Suppressor macrophage (primary cell): ENCODE measurements at regions not wholly inside any gene's neighbourhood (a gene's known extent, or its start where the extent isn't known, plus 50 kb on each side); places are given as distances from the start of the nearest gene placed in this dataset.
A peak's percentile ranks its signal among the peaks of the same experiment; 100 is the strongest.

Experiments used
- DNase-seq, 4 experiments: peaks; one replicate each; pipeline ENCODE4 v3.0.0-alpha.2; 2020 to 2022

DNA sequence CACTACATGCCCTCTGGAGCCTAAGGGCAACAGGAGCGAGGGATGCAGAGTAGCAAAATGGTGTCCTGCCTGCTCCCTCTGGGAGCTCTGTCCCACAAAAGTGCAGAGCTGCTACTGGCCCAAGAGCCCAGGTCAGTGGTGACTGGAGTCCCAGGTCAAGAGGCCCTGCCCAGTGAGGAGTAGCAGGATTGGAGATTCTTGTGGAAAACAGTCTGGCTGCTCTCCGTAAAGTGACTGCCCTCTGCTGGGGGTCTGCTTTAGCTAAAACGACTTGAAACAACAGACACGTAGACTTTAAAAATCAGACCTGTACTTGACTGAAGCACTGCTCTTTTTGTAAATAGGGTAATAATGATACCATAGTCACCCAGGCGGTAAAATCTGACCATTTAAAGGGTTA is 917.0 kb downstream of the MAT2B start:
- no peak for DNase-seq

GRCh38 chr5:164431634-164432304 is 926.4 kb downstream of the MAT2B start:
- no peak for DNase-seq

DNA sequence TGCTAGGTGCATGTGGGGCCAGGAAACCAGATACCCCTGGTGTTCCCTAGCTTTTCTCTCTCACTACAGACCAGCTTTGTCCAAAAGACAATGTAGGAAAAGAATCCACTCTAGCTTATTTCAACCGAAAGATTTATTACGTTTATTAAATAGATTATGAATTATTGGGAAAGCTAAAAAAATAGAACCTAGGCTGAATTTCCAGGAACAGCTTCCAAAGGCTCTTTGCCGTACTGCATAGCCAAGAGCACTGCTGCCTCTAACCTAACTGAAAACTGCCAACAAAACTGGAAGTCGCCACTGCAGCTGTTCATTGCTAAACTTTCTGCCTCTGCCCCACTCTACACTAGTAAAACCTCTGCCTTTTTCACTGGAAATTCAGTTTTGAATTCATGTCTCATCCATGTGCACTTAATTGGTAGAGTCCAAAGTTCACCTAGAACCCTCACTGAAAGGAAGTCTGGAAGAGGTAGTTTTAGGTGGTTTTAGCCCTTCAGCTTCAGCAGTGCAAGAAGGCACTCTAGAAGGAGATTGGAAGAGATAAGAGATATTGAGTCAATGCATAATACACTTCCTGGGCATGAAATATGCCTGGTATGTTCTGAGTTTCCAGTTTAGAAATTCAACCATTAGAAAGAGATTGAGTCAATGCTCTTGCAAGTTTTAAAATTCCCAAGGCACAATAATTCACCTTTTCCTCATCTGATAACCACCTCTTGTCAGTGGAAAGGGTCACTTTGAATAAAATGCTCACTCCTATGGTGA is 927.9 kb downstream of the MAT2B start:
- DNase-seq = no peak

DNA sequence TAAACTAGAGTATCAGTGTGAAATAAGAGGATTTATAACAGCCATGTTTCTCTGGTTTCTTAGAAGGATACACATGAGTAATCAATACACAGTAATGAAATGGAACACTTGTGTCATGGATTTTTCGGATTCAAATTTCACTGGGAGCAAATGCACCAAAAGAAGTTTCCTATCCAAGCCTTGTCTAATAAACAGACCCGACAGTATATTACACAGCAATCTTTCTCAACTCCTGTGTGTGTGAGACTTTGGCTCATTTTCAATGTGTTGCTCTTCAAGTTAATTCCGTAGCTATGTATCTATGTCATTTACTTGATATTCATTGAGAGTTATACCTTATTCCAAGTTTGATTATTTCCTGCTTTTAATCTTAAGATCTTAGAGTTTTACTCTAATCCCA is 930.2 kb downstream of the MAT2B start:
- no peak for DNase-seq

DNA sequence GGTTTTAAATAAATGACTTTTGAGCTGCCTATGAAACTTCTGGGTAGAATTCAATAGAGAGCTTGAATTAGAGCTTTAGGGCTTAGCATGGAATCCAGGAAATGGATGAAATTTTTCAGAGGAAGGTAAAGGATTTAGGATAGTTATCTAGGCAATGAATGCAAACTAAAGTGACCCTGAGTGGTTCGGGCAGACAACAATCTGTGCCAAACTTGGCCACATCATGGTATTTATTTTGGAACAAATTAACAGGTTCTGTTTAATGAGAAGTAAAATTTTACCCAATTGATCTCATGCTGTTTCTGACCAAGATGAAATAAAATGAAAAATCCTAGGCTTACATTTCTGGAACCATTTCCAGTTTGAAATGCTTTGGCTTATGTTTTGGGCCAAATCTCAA is 934.4 kb downstream of the MAT2B start:
- DNase-seq = no peak

DNA sequence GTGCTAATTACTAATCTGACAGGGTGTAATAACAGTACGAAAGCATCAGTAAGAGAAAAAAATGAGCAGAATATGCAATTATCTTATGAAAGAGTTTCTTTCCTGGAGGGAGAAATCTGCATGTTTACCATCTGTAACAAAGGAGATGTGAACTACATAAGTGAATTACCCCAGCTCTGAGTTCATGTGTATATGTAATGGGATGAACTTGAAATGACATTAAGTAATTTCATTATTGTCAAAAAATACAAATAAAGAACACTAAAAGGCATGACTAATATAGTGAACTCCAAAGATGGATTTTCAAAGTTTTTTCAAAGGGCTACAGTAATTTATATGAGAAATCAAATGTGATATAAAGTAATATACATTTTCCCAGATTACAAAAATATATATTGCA is 944.0 kb downstream of the MAT2B start:
- DNase-seq = no peak

DNA sequence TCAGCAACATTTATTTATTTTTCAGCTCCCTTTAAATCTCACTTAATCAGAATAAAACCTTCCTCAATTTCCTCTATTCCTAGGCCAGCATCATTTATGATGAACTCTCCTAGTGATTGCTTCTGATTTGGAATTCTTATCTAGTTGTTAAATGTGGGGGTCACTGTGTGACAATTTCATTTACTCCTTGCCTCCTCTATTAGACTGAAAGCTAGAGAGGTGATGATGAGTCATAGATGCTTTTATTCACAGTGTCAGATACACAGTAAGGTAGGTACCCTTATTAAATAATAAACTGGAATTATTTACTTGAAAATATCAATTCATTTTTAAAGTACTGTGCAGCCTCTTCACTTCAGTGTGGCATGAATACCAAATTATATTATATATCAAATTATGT is 960.6 kb downstream of the MAT2B start:
- no peak for DNase-seq

GRCh38 chr5:164470312-164470711 is 964.9 kb downstream of the MAT2B start:
- DNase-seq = no peak

- no peak for DNase-seq
Observed at GRCh38 chr5:164472165-164472564, 966.7 kb downstream of the MAT2B start.

DNA sequence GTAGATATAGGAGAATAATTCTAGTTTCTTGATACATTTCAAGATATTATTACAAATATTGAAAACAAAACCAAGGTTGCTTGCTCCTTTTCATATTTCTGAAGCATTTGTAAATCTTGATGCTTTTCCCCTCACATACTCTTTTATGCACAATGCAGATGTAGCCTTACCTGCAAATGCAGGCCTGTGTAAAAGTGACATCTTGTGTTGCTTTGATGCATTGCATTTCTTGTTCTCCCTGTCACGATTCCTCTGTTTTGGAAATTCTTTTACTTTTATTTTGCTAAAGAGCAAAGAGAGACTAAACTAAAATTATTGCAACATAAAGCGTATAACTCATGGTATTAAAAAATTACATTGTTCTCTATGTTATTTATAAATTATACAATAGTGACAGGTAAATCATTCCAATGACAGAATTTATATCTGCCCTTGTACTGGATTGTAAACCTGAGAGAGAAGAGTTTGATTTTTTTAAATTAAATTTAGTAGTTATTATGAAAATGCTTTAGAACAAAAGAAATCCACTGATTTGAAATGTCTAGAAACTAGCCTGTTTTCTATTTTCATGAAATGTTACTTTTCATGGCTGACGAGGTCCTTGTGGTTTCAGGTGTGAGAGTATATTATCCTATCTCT is 970.0 kb downstream of the MAT2B start:
- peak in 1 of 4 experiments; percentile 5 for DNase-seq

DNA sequence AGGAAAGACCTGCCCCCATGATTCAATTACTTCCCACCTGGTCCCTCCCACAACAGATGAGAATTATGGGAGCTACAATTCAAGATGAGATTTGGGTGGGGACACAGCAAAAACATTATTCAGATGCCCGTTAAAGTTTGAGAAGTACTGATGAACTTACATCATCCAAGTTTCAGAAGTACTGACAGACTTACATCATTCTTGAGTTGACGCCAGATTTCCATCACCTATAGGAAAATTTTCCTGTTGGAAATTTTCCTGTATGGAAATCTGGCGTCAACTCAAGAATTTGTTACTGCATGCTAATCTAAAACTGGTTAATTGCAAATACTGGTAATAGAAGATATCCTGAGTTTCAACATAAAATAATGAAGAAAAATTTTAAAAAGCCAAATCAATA is 975.9 kb downstream of the MAT2B start:
- DNase-seq = no peak

- DNase-seq = no peak
Observed at GRCh38 chr5:164482351-164482750, 976.9 kb downstream of the MAT2B start.

- DNase-seq = no peak
Observed at GRCh38 chr5:164484948-164485347, 979.5 kb downstream of the MAT2B start.

GRCh38 chr5:164487939-164488338 is 982.5 kb downstream of the MAT2B start:
- no peak for DNase-seq

DNA sequence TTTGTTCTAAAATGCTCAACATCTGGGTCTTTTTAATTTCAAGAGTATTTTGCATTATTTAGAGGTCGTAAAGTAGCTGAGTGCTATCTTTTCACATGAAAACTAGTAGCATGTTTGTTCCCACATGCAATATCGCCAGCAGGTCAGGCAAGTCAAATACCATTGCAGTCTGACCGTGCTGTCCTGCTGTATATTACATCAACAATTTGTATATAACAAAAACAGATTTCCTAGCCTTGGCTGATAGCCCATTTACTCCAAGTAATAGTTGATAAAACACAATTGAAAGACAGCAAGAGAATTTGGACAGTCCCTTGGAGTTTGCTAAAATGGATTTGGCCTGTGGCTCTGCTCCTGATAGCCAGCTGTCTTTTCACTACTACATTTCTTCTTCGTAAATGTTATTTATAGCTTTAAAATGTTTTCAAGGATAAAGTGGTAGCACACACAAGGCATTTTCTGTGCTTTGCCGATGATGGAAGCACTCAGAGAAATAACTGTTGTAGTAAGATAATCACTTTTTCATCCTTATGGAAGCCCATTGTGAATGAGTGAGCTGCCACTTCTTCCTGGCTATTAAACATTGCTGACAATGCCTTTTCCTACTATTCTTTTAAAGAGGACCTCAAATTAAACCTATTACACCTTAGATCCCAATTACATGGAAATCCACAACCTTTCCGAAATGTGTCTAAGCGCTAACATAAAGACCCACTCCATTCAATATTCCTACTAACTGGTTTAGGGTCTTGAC is 992.1 kb downstream of the MAT2B start:
- no peak for DNase-seq

GRCh38 chr5:164498438-164498837 is 993.0 kb downstream of the MAT2B start:
- DNase-seq = no peak

DNA sequence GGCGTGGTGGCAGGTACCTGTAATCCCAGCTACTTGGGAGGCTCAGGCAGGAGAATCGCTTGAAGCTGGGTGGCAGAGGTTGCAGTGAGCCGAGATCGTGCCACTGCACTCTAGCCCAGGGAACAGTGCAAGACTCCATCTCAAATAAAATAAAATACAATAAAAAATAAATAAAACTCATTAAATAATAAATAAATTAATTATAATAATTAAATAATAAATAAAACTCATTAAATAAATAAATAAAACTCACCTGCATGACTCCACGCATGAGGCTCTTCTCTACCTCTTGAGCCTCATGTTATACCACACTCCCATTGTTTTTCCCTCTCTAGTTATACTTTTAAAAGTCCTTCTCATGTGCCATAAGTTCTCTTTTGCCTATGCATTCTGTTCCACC is 995.4 kb downstream of the MAT2B start:
- DNase-seq = no peak

DNA sequence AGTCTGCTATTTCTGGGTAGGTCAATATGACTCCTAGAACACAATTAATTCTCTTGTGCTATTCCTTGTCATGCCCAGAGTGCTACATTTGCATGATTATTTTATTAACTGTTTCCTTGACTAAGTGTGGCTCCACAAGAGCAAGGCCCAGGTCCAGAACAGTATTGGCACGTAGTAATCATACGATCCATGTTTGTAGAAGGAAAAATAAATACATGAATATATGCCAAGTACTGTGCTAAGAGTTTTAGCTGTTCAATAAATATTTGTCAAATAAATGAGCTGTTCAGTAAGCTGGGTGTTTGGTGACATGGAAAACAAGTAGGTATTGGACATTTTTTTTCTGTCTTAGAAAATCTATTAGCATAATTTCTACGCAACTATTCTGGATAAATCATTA is 995.9 kb downstream of the MAT2B start:
- no peak for DNase-seq

- DNase-seq = peak; percentile 61 to 72 (median 67)
Observed at GRCh38 chr5:164504141-164504772, 998.8 kb downstream of the MAT2B start.

DNA sequence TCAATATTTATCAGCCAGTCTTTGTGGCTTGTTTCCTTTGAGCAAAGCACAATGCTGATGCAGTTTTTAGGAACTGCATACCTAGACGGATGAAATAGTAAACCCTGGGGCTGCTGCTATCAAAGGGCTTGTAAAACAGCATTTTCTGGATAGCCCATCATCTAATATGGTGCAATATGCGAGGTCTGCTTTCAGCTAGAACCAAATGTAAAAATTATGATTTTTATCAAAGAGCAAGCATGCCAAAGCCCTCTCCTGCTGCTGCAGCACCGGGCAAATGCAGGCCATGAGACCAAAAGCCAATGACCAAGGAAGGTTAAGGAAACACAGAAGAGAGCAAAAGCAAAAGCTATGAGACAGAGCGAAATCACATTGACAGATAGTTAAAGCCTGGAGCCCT is 1000.4 kb downstream of the MAT2B start:
- no peak for DNase-seq

GRCh38 chr5:164518067-164518740 is 1012.8 kb downstream of the MAT2B start:
- no peak for DNase-seq

DNA sequence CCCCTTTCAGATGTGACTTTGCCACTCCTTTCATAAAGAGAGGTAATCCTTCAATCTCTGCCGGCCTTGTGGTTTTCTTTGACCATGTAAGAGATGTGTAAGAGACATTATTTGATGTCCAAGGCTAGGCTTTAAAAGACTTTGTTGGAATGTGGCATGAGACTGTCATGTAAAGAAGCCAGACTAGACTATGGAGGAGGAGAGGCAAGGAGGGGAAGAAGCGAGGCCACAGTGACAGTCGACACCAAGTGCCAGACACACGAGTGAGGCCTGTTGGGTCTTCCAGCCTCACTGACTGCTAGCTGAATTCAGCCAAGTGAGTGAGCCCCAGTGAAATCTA is 1013.3 kb downstream of the MAT2B start:
- no peak for DNase-seq
